LNCaP clone FGC (cell line): ENCODE measurements at regions not wholly inside any gene's neighbourhood (a gene's known extent, or its start where the extent isn't known, plus 50 kb on each side); places are given as distances from the start of the nearest gene placed in this dataset.

Experiments
- DNase-seq: peaks from one replicate; pipeline ENCODE4 v3.0.0-alpha.2; 2011; ENCODE audit warnings: low read depth
- H3K4me3 ChIP-seq: 2 replicates; pipeline ENCODE4 v1.5.1; 2011; ENCODE audit warnings: mild to moderate bottlenecking, low read depth, low read length, control low read depth
- TF ChIP-seq, protein P1 (sequence below): IDR thresholded peaks from 2 replicates; pipeline ENCODE4 v1.5.1; 2012; ENCODE audit warnings: mild to moderate bottlenecking; ENCODE audit not compliant: control insufficient read depth, insufficient read depth; ENCODE audit errors: extremely low read depth

- no peak for DNase-seq
- no peak overlapping the region for H3K4me3 ChIP-seq
- TF ChIP-seq, protein P1, sequence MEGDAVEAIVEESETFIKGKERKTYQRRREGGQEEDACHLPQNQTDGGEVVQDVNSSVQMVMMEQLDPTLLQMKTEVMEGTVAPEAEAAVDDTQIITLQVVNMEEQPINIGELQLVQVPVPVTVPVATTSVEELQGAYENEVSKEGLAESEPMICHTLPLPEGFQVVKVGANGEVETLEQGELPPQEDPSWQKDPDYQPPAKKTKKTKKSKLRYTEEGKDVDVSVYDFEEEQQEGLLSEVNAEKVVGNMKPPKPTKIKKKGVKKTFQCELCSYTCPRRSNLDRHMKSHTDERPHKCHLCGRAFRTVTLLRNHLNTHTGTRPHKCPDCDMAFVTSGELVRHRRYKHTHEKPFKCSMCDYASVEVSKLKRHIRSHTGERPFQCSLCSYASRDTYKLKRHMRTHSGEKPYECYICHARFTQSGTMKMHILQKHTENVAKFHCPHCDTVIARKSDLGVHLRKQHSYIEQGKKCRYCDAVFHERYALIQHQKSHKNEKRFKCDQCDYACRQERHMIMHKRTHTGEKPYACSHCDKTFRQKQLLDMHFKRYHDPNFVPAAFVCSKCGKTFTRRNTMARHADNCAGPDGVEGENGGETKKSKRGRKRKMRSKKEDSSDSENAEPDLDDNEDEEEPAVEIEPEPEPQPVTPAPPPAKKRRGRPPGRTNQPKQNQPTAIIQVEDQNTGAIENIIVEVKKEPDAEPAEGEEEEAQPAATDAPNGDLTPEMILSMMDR: no peak
Measured at GRCh38 chr2:199136681-199137080, 321.1 kb downstream of the SATB2 start.

DNA sequence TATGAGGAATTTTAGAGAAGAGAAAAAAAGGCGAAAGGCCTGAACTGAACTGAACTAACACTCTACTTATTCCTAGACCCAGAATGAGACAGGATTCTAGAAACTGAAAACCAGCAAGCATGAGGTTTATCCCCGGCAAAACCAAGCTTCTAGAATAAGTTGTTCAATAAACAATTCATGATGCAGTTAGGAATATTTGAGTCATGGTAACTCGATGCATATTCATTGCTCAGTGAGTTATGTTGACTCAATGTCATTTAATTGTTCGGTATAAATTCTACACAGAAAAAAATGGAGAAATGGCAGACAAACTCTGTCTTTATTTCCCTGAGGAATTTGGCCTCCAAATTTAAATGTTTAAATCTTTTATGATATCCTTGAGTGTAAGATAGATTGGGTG lies 321.5 kb downstream of the SATB2 start:
- no peak overlapping the region for H3K4me3 ChIP-seq
- DNase-seq: no peak
- TF ChIP-seq, protein P1: no peak

DNA sequence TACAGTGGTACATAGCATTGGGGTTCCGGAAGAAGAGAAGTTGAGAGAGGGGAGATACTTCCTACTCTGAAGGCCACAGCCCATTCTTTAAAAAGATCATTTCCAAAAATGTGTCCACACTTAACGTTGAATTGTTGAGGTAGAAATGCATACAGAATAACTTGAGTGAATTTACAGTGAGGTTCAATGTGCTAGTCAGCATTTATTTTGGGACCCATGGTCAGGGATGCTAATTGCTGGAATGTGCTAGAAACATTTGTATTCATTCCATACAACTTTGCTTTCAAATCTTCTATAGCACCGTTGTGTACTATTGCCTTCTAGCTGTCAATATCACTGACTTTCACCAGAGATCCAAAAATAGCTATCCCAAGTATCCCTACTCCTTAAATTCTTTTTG lies 325.9 kb downstream of the SATB2 start:
- TF ChIP-seq, protein P1: no peak
- no peak for DNase-seq
- H3K4me3 ChIP-seq: no peak overlapping the region

DNA sequence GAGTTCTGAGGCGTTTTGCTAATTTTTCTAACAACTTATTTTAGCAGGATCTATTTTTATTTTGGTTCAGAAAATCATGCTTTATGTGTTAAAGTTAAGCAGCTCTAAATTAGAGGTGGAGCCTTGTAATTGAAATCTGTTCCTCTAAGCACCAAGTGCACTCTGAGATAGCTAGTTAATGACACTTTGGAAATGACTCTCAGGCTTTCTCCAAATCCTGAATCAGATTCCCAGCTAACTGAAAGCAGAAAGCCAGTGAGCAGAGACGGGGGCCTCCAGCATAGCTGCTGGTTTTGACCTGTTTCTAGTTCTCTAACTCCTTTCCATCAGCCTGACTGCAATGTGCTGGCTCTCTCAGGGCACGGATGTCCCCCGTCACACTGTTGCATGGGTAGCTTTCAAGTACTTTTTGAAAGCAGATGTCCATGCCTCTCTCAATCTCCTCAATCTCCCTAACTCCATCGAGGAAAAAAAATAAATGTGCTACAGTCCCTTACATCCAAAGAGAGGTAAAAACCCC lies 326.5 kb downstream of the SATB2 start:
- no peak overlapping the region for H3K4me3 ChIP-seq
- TF ChIP-seq, protein P1: no peak
- no peak for DNase-seq

GRCh38 chr2:199130501-199130900 lies 327.2 kb downstream of the SATB2 start:
- H3K4me3 ChIP-seq: no peak overlapping the region
- no peak for DNase-seq
- TF ChIP-seq, protein P1: no peak

- TF ChIP-seq, protein P1: no peak
- DNase-seq: no peak
- H3K4me3 ChIP-seq: no peak overlapping the region
Measured at GRCh38 chr2:199128476-199129229, 329.1 kb downstream of the SATB2 start.

- H3K4me3 ChIP-seq: no peak overlapping the region
- DNase-seq: no peak
- TF ChIP-seq, protein P1: no peak
Measured at GRCh38 chr2:199119796-199120195, 337.9 kb downstream of the SATB2 start.
